ENCODE measurements at regions not wholly inside any gene's neighbourhood (a gene's known extent, or its start where the extent isn't known, plus 50 kb on each side); places are given as distances from the start of the nearest gene placed in this dataset.
A peak's percentile ranks its signal among the peaks of the same experiment; 100 is the strongest.

- Histone ChIP-seq H3K27ac (ENCODE audit: low read depth, low read length) (no peak overlapping the region), H3K4me3 (ENCODE audit: insufficient read depth, low read length) (no peak overlapping the region), H3K36me3 (ENCODE audit: insufficient read depth, low read length) (no peaks in the 10 kb centered on the region), H2AFZ (ENCODE audit: low read length) (no peak overlapping the region), H3K9me3 (ENCODE audit: low read depth, low read length) (no peaks in the 10 kb centered on the region), H3K4me1 (ENCODE audit: insufficient read depth, low read length) (peaks cover 6% of the 10 kb centered on the region), H3K4me2 (ENCODE audit: insufficient read depth, low read length) (no peak overlapping the region), H3K27me3 (ENCODE audit: insufficient read depth, low read length) (no peaks in the 10 kb centered on the region), H4K20me1 (ENCODE audit: insufficient read depth, low read length) (no peaks in the 10 kb centered on the region), H3K79me2 (ENCODE audit: insufficient read depth, low read length) (no peaks in the 10 kb centered on the region)
- no peak for TF ChIP-seq CTCF (IDR thresholded peaks at IDR 0.05; ENCODE audit: extremely low read depth, low read depth, low read length)
- DNase-seq (ENCODE audit: insufficient read length, low spot score, missing footprints), result no peak
Measured at GRCh38 chr9:81767921-81768320, 78.6 kb upstream of the TLE1 start.

GRCh38 chr9:81771571-81771970, 82.2 kb upstream of the TLE1 start:
- DNase-seq (ENCODE audit: insufficient read length, low spot score, missing footprints), result peak; percentile 34
- H3K79me2 ChIP-seq (ENCODE audit: insufficient read depth, low read length), result no peaks in the 10 kb centered on the region
- H3K4me3 ChIP-seq (ENCODE audit: insufficient read depth, low read length), result no peak overlapping the region
- TF ChIP-seq CTCF (IDR thresholded peaks at IDR 0.05; ENCODE audit: extremely low read depth, low read depth, low read length), result no peak
- no peaks in the 10 kb centered on the region for H4K20me1 ChIP-seq (ENCODE audit: insufficient read depth, low read length)
- H3K27ac ChIP-seq (ENCODE audit: low read depth, low read length), result no peak overlapping the region
- no peaks in the 10 kb centered on the region for H3K36me3 ChIP-seq (ENCODE audit: insufficient read depth, low read length)
- H3K4me2 ChIP-seq (ENCODE audit: insufficient read depth, low read length), result no peak overlapping the region
- peaks cover 6% of the 10 kb centered on the region for H3K4me1 ChIP-seq (ENCODE audit: insufficient read depth, low read length)
- no peak overlapping the region for H2AFZ ChIP-seq (ENCODE audit: low read length)
- no peaks in the 10 kb centered on the region for H3K9me3 ChIP-seq (ENCODE audit: low read depth, low read length)
- H3K27me3 ChIP-seq (ENCODE audit: insufficient read depth, low read length), result no peaks in the 10 kb centered on the region

GRCh38 chr9:81772144-81772543, 82.8 kb upstream of the TLE1 start:
- TF ChIP-seq CTCF (IDR thresholded peaks at IDR 0.05; ENCODE audit: extremely low read depth, low read depth, low read length), result no peak
- DNase-seq (ENCODE audit: insufficient read length, low spot score, missing footprints), result peak; percentile 43
- Histone ChIP-seq H3K36me3 (ENCODE audit: insufficient read depth, low read length) (no peaks in the 10 kb centered on the region), H3K79me2 (ENCODE audit: insufficient read depth, low read length) (no peaks in the 10 kb centered on the region), H3K9me3 (ENCODE audit: low read depth, low read length) (no peaks in the 10 kb centered on the region), H4K20me1 (ENCODE audit: insufficient read depth, low read length) (no peaks in the 10 kb centered on the region), H3K4me3 (ENCODE audit: insufficient read depth, low read length) (no peak overlapping the region), H3K4me2 (ENCODE audit: insufficient read depth, low read length) (no peak overlapping the region), H3K4me1 (ENCODE audit: insufficient read depth, low read length) (peaks cover 6% of the 10 kb centered on the region), H2AFZ (ENCODE audit: low read length) (no peak overlapping the region), H3K27me3 (ENCODE audit: insufficient read depth, low read length) (no peaks in the 10 kb centered on the region), H3K27ac (ENCODE audit: low read depth, low read length) (no peak overlapping the region)

- H3K9me3 ChIP-seq (ENCODE audit: low read depth, low read length), result no peaks in the 10 kb centered on the region
- no peaks in the 10 kb centered on the region for H4K20me1 ChIP-seq (ENCODE audit: insufficient read depth, low read length)
- no peak for DNase-seq (ENCODE audit: insufficient read length, low spot score, missing footprints)
- no peak for TF ChIP-seq CTCF (IDR thresholded peaks at IDR 0.05; ENCODE audit: extremely low read depth, low read depth, low read length)
- H3K79me2 ChIP-seq (ENCODE audit: insufficient read depth, low read length), result no peaks in the 10 kb centered on the region
- H3K36me3 ChIP-seq (ENCODE audit: insufficient read depth, low read length), result no peaks in the 10 kb centered on the region
- peaks cover 6% of the 10 kb centered on the region for H3K4me1 ChIP-seq (ENCODE audit: insufficient read depth, low read length)
- no peak overlapping the region for H3K4me3 ChIP-seq (ENCODE audit: insufficient read depth, low read length)
- H3K27ac ChIP-seq (ENCODE audit: low read depth, low read length), result no peak overlapping the region
- H2AFZ ChIP-seq (ENCODE audit: low read length), result no peak overlapping the region
- H3K27me3 ChIP-seq (ENCODE audit: insufficient read depth, low read length), result no peaks in the 10 kb centered on the region
- H3K4me2 ChIP-seq (ENCODE audit: insufficient read depth, low read length), result no peak overlapping the region
Measured at GRCh38 chr9:81776390-81776789, 87.0 kb upstream of the TLE1 start.
